ENCODE measurements at regions not wholly inside any gene's neighbourhood (a gene's known extent, or its start where the extent isn't known, plus 50 kb on each side); places are given as distances from the start of the nearest gene placed in this dataset.

GRCh38 chr11:95688015-95688414 is 101.6 kb downstream of the FAM76B start:
- TF ChIP-seq, protein P1, sequence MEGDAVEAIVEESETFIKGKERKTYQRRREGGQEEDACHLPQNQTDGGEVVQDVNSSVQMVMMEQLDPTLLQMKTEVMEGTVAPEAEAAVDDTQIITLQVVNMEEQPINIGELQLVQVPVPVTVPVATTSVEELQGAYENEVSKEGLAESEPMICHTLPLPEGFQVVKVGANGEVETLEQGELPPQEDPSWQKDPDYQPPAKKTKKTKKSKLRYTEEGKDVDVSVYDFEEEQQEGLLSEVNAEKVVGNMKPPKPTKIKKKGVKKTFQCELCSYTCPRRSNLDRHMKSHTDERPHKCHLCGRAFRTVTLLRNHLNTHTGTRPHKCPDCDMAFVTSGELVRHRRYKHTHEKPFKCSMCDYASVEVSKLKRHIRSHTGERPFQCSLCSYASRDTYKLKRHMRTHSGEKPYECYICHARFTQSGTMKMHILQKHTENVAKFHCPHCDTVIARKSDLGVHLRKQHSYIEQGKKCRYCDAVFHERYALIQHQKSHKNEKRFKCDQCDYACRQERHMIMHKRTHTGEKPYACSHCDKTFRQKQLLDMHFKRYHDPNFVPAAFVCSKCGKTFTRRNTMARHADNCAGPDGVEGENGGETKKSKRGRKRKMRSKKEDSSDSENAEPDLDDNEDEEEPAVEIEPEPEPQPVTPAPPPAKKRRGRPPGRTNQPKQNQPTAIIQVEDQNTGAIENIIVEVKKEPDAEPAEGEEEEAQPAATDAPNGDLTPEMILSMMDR (IDR thresholded peaks at IDR 0.05), result no peak
- TF ChIP-seq, protein P2, sequence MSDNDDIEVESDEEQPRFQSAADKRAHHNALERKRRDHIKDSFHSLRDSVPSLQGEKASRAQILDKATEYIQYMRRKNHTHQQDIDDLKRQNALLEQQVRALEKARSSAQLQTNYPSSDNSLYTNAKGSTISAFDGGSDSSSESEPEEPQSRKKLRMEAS (IDR thresholded peaks at IDR 0.05; ENCODE audit: low read depth), result no peak
- no peak for TF ChIP-seq USF2 (IDR thresholded peaks at IDR 0.05; ENCODE audit: borderline replicate concordance, low read depth, low read length)
- TF ChIP-seq JUND (IDR thresholded peaks at IDR 0.05), result no peak
- no peak for TF ChIP-seq NRF1 (IDR thresholded peaks at IDR 0.05; ENCODE audit: low read depth, low read length)
- no peak for TF ChIP-seq GABPA (IDR thresholded peaks at IDR 0.05; ENCODE audit: low read depth)
- TF ChIP-seq YY1 (IDR thresholded peaks at IDR 0.05; ENCODE audit: low read depth), result no peak
- TF ChIP-seq FOXM1 (IDR thresholded peaks at IDR 0.05; ENCODE audit: low read depth), result no peak
- no peak for TF ChIP-seq EP300 (IDR thresholded peaks at IDR 0.05; ENCODE audit: borderline replicate concordance in 1 of 2, low read depth in 1 of 2, low read length in 1 of 2)
- TF ChIP-seq POLR2AphosphoS5 (IDR thresholded peaks at IDR 0.05; ENCODE audit: low read depth, low read length), result no peak
- no peak for TF ChIP-seq SIN3A (IDR thresholded peaks at IDR 0.05; ENCODE audit: borderline replicate concordance, low read depth, low read length)
- TF ChIP-seq, protein P3, sequence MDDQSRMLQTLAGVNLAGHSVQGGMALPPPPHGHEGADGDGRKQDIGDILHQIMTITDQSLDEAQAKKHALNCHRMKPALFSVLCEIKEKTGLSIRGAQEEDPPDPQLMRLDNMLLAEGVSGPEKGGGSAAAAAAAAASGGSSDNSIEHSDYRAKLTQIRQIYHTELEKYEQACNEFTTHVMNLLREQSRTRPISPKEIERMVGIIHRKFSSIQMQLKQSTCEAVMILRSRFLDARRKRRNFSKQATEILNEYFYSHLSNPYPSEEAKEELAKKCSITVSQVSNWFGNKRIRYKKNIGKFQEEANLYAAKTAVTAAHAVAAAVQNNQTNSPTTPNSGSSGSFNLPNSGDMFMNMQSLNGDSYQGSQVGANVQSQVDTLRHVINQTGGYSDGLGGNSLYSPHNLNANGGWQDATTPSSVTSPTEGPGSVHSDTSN (IDR thresholded peaks at IDR 0.05), result no peak
- TF ChIP-seq, protein P4, sequence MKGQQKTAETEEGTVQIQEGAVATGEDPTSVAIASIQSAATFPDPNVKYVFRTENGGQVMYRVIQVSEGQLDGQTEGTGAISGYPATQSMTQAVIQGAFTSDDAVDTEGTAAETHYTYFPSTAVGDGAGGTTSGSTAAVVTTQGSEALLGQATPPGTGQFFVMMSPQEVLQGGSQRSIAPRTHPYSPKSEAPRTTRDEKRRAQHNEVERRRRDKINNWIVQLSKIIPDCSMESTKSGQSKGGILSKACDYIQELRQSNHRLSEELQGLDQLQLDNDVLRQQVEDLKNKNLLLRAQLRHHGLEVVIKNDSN (IDR thresholded peaks at IDR 0.05; ENCODE audit: borderline replicate concordance, low read depth), result no peak
